Osteocyte (in vitro differentiated cells): ENCODE measurements at regions not wholly inside any gene's neighbourhood (a gene's known extent, or its start where the extent isn't known, plus 50 kb on each side); places are given as distances from the start of the nearest gene placed in this dataset.

ENCODE experiments used
- DNase-seq: peaks from one replicate; pipeline ENCODE4 v3.0.0; 2021; ENCODE audit warnings: mixed read lengths; ENCODE audit not compliant: unreplicated experiment; ENCODE audit errors: extremely low spot score
- H3K27ac Mint-ChIP-seq: one replicate; pipeline ENCODE4 v1.8.0; 2021; ENCODE audit warnings: mild to moderate bottlenecking, mixed read lengths; ENCODE audit not compliant: unreplicated experiment
- H3K27me3 Mint-ChIP-seq: one replicate; pipeline ENCODE4 v1.8.0; 2021; ENCODE audit warnings: mixed read lengths; ENCODE audit not compliant: unreplicated experiment
- H3K36me3 Mint-ChIP-seq: one replicate; pipeline ENCODE4 v1.8.0; 2021; ENCODE audit warnings: mixed read lengths; ENCODE audit not compliant: unreplicated experiment
- H3K4me1 Mint-ChIP-seq: one replicate; pipeline ENCODE4 v1.8.0; 2021; ENCODE audit warnings: mixed read lengths; ENCODE audit not compliant: unreplicated experiment
- H3K4me3 Mint-ChIP-seq: one replicate; pipeline ENCODE4 v1.8.0; 2021; ENCODE audit warnings: mild to moderate bottlenecking, moderate library complexity, mixed read lengths; ENCODE audit not compliant: unreplicated experiment
- H3K9me3 Mint-ChIP-seq: one replicate; pipeline ENCODE4 v1.8.0; 2021; ENCODE audit warnings: mixed read lengths; ENCODE audit not compliant: unreplicated experiment
- TF ChIP-seq, protein P1 (sequence below): fragments of 200-600 bp; sonication (generic); IDR thresholded peaks from 2 replicates; pipeline ENCODE4 v1.5.0; 2021; ENCODE audit warnings: antibody characterized with exemption, mild to moderate bottlenecking, moderate library complexity

DNA sequence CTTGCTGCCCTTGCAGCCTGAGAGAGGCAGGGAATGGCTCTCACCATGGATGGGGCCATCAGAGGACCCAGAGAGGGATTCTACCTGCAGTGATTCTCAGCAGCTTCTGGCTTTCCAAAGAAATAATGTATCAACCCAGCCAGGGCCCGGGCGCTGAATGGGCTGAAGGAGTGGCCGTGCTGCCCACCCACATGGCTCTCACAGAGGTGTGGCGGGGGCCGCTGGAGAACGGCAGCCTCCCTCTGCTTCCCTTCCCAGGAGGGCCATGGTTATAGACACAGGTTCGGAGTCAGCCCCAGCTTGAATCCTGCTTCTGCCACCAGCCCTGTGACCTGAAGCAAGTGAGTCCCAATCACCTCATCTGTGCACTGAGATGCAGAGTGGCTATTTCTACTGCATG, 82.7 kb downstream of the THAP12 start:
- H3K4me1 Mint-ChIP-seq, result no peaks in the 10 kb centered on the region
- no peak overlapping the region for H3K4me3 Mint-ChIP-seq
- TF ChIP-seq, protein P1, sequence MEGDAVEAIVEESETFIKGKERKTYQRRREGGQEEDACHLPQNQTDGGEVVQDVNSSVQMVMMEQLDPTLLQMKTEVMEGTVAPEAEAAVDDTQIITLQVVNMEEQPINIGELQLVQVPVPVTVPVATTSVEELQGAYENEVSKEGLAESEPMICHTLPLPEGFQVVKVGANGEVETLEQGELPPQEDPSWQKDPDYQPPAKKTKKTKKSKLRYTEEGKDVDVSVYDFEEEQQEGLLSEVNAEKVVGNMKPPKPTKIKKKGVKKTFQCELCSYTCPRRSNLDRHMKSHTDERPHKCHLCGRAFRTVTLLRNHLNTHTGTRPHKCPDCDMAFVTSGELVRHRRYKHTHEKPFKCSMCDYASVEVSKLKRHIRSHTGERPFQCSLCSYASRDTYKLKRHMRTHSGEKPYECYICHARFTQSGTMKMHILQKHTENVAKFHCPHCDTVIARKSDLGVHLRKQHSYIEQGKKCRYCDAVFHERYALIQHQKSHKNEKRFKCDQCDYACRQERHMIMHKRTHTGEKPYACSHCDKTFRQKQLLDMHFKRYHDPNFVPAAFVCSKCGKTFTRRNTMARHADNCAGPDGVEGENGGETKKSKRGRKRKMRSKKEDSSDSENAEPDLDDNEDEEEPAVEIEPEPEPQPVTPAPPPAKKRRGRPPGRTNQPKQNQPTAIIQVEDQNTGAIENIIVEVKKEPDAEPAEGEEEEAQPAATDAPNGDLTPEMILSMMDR, result no peak
- no peak overlapping the region for H3K27ac Mint-ChIP-seq
- no peak for DNase-seq
- H3K27me3 Mint-ChIP-seq, result peaks cover 31% of the 10 kb centered on the region
- H3K36me3 Mint-ChIP-seq, result no peaks in the 10 kb centered on the region
- no peaks in the 10 kb centered on the region for H3K9me3 Mint-ChIP-seq

DNA sequence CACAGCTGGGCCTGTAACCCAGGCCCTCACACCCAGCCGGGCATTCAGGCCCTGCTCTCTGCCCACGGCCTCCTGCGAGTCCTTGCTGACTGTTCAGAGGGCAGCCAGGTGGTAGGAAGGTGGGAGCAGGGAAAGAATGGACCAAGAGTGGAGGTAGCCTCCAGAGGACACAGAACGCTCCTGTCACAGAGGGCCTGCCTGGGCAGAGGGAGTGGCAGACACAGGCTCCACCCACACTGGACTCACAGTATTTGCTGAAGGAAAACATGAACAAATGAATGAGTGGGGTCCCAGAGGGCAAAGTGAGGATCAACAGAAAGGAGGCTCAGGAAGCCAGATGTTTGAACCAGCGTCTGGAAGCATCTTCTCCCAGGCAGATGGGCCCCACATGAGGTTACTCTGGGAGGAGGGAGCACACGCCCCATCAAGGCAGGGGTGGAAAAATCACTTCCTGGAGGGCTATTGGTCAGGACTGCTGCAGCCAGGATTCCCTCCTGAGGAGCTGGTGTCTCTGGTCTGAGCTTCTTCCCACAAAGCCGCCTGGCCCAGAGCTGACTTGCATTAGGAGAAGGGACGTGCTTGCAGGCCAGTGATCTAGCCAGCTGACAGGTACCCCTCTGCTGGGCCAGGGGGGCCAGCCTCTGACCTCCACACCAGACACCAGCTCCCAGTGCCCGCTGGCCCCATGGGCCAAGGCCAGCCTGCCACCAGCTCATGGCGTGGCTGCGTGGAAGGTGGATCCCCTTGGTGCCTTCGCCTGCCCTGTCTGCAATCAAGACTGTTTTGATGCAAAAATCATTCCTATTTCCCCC, 84.0 kb downstream of the THAP12 start:
- no peak for DNase-seq
- Mint-ChIP-seq H3K27me3 (peaks cover 20% of the 10 kb centered on the region), H3K27ac (no peak overlapping the region), H3K36me3 (no peaks in the 10 kb centered on the region), H3K4me1 (no peaks in the 10 kb centered on the region), H3K9me3 (no peaks in the 10 kb centered on the region), H3K4me3 (no peak overlapping the region)
- TF ChIP-seq, protein P1, result no peak

DNA sequence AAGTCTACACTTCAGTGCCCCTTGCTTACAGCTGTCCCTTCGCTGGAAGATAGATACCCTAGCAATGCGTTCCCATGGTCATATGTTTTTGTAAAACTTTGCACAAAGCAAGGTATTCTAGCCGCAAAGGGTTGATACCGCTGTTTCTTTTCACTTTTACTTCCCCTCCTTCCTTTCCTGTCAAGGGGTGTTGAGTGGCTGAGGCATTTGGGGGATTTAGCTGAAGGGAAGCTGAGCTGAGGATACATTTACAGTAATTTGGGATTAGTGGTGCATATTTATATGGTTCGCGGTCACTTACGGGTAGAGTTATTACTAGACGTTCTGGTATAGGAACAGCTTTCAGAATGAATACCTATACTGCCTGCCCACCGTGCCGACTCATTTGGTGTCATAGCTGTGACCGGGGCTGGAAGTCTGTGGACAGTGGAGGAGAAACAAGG, 86.9 kb upstream of the WNT11 start:
- H3K27ac Mint-ChIP-seq, result no peak overlapping the region
- no peak for DNase-seq
- H3K4me3 Mint-ChIP-seq, result no peak overlapping the region
- TF ChIP-seq, protein P1, result no peak
- no peaks in the 10 kb centered on the region for H3K9me3 Mint-ChIP-seq
- no peaks in the 10 kb centered on the region for H3K36me3 Mint-ChIP-seq
- H3K27me3 Mint-ChIP-seq, result peaks cover 7% of the 10 kb centered on the region
- peaks cover 1% of the 10 kb centered on the region for H3K4me1 Mint-ChIP-seq

DNA sequence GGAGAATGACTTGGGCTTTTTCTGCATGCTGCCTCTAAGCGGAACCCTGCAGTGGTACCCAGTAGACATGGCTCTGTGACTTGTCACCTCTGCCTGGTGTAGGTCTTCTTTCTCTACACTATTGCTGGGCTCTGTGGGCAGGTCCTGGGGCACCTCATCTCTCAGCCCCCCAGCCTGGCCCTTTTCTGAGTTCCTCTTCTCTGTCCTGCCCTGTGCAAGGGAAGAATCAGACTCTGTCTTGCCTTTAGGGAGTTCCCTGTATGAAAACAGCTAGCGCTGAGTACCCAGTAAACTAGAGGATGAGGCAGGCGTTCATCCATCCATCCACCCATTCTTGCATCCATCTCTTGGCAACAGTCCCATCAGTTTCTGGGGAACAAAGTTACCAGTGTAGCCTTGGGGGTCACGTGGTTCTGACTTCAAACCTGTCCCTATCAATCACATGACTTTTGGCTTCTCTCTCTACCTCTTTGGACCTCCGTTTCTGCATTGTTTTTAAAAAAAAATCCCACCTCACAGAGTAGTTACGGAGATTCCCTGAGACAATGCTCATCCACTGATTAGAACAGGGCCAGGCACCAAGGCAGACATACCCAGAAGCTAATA, 86.4 kb upstream of the WNT11 start:
- DNase-seq, result no peak
- Mint-ChIP-seq H3K27me3 (peaks cover 7% of the 10 kb centered on the region), H3K36me3 (no peaks in the 10 kb centered on the region), H3K4me3 (no peak overlapping the region), H3K4me1 (peaks cover 2% of the 10 kb centered on the region), H3K9me3 (no peaks in the 10 kb centered on the region), H3K27ac (no peak overlapping the region)
- TF ChIP-seq, protein P1, result no peak
